ENCODE measurements at regions not wholly inside any gene's neighbourhood (a gene's known extent, or its start where the extent isn't known, plus 50 kb on each side); places are given as distances from the start of the nearest gene placed in this dataset.
"Not testable (repeated sequence)": the region's sequence is repeated elsewhere in the genome, so short reads cannot be mapped to it uniquely, and the experiment has no call there.

DNA sequence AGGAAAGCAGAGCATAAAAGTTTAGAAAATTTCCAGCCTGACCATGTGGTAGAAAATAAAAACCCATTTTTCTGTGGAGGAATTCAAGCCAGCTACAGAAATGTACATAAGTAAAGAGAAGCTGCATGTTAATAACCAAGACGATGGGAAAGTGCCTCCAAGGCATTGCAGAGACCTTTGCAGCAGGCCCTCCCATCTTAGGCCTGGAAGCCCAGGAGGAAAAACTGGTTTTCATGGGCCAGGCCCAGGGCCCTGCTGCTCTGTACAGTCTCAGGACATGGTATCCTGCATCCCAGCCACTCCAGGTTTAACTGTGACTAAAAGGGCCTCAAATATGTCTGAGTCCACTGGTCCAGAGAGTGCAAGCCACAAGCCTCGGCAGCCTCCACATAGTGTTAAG, 754.8 kb upstream of the RIOK2 start:
- DNase-seq (ENCODE audit: low spot score), result no peak

DNA sequence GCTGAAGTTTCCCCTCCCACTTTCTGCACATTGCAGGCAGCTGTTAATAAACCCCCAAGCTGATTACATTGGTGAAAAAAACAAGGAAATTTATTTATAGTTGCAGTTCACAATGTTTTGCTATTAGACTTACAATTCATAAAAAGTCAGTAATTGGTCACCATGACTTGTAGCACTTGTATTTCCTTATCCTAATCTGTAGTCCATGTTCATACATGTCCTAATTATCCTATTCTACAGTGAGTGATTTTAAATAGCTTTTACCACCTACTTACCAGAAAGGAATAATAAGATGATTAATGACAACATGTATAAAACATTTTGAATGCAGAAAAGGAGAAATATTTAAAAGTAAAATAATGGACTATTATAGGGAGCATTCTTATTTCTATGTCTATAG, 760.0 kb upstream of the RIOK2 start:
- DNase-seq (ENCODE audit: low spot score), result no peak

DNA sequence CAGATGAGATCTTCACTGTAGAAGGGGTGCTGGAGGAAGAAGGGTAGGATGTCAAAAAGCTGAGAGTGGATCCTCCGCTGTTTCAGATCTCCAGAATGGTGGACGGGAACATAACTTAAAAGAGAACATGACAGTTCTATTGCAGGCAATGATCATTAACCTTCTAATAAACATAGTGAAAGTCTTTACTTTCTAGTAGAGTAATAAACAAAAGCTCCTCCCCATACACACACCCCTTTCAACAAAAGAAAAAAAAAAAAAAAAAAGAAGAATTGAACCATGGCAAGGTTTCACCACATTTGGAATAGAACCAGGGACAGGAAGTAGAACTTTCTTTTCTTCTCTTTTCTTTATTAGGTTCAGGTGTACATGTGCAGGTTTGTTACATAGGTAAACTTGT, 768.1 kb upstream of the RIOK2 start:
- DNase-seq (ENCODE audit: low spot score), result no peak

DNA sequence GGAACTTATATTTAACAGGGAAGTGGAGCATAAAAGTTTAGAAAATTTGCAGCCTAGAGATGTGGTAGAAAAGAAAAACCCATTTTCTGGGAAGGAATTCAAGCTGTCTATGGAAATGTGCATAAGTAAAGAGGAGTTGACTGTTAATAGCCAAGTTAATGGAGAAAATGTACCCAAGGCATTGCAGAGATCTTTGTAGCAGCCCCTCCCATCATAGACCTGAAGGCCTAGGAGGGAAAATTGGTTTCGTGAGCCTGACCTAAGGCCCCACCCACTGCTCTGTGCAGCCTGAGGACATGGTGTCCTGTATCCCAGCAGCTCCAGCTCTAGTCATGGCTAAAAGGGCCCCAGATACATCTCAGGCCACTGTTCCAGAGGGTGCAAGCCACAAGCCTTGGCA, 772.4 kb upstream of the RIOK2 start:
- no peak for DNase-seq (ENCODE audit: low spot score)

DNA sequence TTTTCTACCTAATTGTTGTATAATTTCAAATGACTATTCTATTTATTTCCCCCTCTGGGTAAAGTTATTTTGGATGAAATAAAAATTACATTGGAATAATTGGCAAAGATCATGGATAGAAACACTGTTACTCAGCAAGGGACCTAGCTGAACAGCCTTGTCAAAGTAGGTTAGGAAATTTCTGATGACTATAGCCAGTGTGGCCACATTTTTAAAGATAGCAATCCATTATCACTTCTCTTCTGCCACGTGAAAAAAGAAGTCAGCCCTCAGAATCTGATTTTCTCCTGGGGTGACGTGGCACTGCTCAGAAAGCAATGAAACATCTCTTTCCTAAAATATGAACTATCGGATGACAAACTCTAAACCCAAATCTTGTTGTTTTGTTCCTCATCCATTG, 784.2 kb upstream of the RIOK2 start:
- DNase-seq (ENCODE audit: low spot score), result no peak

DNA sequence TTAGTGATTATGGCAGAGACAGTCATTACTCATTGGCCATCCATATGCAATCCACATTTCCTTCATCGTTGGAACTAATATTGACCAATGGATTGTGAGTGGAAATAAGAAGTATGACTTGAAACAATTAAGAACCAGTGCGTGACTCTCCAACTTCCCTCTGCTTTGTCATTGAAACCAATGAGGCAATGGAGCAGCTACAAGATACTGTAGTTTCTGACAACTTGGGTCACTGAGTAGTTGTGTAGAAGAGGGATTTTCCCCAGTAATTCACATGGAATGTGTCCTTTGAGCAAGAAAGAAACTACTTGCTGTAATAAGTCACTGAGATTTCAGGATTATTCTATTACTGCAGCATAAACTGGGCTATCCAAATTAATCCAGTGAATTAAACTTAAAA, 785.3 kb upstream of the RIOK2 start:
- no peak for DNase-seq (ENCODE audit: low spot score)

DNA sequence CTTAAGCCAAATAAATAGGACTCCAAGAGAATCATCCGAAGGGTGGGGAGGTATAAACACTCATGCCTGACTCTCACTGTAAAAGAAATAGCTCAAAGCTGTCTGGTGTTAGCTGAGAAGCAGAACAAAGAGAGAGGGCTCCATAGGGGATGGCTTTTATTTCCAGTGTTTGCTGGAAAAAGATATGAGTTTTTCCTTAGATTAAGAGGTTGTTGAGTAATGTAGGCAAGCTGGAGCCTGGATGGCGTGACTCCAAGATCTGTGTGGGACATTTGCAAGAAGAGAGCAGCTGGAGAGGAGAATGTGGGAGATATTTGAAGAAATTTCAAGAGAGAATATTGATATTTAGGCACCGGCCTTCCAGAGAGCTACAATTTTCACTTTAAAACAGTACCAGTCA, 793.7 kb upstream of the RGMB start:
- DNase-seq (ENCODE audit: low spot score), result no peak

DNA sequence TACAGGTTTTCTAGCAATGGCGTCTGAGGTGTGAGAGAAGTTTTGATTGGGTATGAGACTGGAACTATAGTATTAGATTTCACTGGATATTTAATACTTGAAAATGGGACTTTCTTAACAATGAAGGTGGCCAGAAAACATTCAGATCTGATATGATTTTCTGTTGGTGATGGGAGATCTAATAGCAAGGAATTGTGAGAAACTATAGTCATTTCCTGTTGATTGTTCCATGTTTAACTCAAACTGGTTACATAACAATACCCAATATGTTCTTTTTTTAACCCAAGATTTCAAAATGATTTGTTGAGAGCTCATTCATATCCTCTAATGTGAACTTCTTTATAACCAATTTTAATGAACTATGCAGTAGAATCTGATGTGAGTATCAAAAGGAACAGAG, 793.2 kb upstream of the RGMB start:
- no peak for DNase-seq (ENCODE audit: low spot score)

DNA sequence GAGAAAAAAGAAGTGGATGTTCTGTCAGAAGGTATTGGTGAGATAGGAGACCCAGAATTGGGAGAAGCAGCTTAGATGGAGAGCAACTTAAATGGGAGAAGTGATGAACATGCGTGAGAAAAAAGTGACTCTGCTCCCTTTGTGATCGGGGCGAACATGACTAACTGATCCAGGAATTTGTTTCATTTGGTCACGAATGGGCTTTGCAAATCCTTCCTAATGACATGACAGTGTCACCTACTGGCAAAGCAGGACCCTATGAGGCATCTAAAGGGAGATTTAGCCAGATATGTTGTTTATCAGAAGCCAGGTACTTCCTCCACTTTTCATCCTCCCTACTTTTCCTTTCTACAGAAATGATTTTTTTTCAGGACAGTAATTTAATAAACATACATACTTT, 787.4 kb upstream of the RGMB start:
- DNase-seq (ENCODE audit: low spot score), result no peak

DNA sequence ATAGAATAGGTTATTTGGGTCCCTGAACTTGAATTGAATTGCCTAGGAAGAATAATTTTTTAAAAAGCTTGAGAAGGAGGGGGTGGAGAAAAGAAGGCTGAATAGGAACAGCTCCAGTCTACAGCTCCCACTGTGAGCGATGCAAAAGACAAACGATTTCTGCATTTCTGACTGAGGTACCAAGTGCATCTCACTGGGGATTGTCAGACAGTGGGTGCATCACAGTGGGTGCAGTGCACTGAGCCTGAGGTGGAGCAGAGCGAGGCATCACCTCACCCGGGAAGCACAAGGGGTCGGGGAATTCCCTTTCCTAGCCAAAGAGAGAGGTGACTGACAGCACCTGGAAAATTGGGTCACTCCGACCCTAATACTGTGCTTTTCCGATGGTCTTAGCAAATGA, 782.2 kb upstream of the RGMB start:
- no peak for DNase-seq (ENCODE audit: low spot score)

DNA sequence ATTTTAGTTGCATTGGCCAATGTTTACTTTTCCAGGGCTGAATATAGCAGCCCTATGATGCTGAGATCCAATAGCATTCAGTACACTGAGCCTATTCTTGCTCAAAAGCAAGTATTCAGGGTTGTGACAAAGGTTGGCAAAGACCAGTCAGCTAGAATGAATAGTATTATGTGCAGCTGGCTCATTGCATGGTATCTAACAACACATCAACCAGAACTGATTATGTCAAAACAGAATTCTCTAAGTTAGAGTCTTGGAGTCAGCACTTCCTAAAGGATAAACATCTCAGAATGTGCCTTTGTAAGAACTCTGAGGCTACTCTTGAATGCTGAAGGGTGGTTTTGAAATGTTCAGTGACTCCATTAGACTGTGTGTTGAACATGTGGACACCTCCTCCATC, 774.5 kb upstream of the RGMB start:
- no peak for DNase-seq (ENCODE audit: low spot score)

DNA sequence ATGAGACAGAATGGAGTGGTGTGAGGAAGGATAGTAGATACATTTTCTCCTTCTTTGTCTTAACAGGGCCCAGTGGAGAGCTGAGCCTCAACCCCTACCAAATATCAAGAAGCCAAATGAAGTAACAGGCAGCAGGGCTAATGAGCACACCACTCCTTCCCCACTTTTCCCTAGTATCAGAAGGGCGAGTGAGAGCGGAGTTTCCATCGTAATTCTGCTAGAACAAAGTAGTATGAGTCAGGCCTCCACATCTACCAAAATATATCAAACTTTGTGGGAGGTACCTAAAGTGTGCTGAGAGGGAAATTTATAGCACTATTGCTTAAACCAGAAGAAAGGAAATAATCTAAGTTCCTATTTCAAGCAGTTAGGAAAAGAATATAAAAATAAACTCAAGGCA, 769.0 kb upstream of the RGMB start:
- no peak for DNase-seq (ENCODE audit: low spot score)

DNA sequence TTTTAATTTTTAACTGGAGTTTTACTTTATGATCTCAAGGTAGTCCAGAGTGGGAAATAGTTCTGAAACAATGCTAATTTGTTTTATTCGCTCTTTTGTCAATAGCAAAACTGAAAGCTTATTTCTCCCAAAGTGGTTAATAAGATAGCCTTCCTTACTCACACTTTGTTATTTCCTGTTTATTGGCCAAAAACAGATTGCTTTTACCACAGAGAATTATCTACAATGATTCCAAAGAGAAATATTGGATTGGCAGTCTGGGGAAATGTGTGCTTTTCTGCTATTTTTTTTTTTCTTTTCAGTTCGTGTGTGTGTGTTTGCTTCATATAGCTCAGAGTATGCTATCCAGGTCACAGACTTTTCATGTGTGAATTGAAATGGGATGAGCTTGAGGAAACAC, 756.7 kb upstream of the RGMB start:
- DNase-seq (ENCODE audit: low spot score), result no peak

DNA sequence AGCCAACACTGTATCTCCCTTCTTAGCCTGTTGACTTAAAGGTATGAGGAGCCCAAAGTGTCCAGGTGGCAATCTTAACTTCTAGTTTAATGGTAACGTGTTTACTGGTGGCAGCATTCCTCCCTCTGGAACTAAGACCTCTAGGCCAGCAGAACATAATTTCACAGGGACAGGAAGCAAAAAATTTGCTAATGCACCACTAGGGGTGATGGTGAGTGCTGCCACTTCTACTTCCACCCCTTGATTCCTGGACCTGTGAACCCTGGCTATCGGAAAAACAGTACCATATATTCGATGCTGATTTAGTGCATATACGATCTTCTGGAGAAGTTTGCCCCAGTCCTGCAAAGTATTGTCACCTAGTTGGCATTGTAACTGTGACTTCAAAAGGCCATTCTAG, 743.2 kb upstream of the RGMB start:
- not testable (repeated sequence) for DNase-seq (ENCODE audit: low spot score)

DNA sequence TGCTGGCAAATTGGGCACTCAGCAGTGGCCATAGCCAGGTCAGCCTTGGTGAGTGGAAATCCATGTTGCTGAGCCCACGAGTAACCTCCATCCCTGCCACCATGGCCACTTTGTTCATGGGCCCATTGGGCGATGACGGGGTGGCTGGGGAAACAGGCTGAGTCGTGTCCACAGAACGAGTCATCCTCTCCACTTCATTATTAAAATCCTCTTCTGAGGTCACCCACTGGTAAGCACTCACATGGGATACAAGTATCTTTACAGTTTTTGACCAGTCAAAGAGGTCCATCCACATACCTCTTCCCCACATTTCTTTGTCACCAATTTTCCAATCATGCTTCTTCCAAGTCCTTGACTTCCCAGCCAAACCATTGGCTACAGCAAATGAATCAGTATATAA, 742.4 kb upstream of the RGMB start:
- not testable (repeated sequence) for DNase-seq (ENCODE audit: low spot score)

DNA sequence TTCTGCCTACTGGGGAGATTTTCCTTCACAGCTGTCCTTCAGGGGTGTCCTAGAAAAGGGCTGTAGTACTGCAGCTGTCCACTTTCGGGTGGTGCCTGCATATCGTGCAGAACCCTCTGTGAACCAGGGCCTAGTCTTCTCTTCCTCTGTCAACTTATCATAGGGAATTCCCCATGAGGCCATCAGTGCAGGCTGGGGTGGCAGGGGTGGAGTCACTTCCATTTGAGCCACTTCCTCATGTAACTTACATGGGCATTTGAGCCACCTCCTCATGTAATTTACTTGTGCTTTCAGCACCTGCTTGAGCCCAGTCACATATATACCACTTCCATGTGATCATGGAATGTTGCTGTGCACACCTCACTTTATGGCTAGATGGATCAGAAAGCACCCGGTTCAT, 742.0 kb upstream of the RGMB start:
- no peak for DNase-seq (ENCODE audit: low spot score)

DNA sequence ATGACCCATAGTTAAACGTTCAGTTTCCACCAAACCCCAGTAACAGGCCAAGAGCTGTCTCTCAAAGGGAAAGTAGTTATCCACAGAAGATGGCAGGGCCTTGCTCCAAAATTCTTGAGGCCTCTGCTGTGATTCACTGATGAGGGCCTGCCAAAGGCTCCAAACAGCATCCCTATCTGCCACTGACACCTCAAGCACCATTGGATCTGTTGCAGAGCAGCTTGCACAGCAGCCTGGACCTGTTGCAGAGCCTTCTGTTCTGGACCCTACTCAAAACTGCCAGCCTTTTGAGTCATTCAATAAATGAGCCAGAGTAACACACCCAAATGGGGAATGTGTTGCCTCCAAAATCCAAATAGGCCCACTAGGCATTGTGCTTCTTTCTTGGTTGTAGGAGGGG, 741.5 kb upstream of the RGMB start:
- DNase-seq (ENCODE audit: low spot score), result no peak

DNA sequence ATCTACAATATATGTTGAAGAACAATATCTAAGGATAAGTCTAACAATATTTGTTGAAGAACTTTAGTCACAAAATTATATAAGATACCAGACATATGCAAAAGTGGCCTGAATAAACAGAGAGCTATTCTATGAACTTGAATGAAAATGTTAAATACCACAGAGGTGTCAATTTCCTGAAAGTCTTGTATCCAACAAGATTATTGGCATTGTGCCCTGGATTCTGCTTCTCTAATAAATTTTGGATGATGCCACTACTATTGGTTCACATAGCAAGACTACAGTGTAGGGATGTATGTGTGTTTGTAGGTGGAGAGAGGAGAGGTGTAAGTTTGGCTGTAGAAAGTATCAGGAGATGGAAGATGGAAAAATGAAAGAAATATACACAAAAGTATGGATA, 731.8 kb upstream of the RGMB start:
- no peak for DNase-seq (ENCODE audit: low spot score)

DNA sequence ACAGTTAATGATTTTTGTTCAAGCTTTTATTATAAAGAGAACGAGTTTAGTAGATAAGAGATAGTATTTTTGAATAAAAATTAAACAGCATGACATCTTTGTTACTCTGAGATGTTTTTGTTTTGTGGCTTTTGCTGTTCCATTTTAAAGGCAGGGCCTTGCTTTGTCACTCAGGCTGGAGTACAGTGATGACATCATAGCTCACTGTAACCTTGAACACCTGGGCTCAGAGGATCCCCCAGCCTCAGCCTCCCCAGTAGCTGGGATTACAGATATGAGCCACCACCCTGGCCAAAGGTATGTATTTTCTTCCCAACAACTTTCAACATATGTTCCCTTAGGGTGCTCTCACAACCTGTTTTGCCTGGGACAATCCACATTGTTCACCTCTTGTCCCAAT, 730.9 kb upstream of the RGMB start:
- no peak for DNase-seq (ENCODE audit: low spot score)

DNA sequence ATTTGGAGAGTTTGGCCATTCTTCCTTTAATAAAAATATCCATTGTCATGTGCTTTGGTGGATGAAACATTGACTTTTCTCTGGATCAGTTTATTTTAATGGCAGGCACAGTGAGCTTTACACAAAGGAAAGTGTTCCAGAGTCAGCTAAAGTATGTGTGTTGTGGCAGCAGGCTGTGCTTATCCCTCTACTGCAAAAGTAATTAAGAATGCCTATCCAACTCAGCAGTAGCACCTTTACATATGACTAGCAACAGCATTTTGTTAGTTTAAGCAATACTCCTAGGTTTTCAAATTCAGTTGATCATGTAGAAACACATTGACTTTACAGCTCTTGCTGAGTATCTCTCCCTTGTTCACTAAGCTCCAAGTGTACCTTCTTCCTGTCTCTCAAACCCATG, 730.5 kb upstream of the RGMB start:
- no peak for DNase-seq (ENCODE audit: low spot score)

DNA sequence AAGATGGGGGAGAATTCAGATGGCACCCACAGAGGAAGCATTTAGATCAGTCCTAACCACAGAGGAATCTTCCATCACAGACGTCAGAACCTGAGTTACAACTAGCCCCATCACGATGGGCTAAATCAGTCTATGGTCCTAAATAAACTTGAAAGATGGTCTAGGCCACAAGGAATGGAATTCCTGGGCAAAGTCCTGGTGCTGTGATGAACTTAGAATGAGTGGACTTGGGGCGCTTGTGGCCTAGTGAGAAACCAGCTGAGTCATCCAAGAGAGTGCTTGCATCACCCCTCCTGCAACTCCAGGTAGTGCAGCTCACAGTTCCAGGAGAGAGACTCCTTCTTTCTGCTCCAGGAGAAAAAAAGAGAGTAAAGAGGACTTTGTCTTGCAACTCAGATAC, 722.9 kb upstream of the RGMB start:
- DNase-seq (ENCODE audit: low spot score), result no peak

DNA sequence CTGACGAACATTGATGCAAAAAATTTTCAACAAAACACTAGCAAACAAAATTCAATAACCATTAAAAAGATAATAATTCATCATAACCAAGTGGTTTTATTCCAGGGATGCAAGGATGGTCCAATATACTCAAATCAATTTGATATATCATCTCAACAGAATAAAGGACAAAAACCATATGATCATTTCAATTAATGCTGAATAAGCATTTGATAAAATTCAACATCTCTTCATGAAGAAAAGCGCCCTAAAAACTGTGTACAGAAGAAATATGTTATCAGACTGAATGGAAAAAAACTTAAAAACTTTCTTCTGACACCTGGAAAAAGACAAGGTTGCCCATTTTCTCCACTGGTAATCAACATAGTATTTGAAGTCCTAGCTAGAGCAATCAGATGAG, 720.3 kb upstream of the RGMB start:
- no peak for DNase-seq (ENCODE audit: low spot score)

DNA sequence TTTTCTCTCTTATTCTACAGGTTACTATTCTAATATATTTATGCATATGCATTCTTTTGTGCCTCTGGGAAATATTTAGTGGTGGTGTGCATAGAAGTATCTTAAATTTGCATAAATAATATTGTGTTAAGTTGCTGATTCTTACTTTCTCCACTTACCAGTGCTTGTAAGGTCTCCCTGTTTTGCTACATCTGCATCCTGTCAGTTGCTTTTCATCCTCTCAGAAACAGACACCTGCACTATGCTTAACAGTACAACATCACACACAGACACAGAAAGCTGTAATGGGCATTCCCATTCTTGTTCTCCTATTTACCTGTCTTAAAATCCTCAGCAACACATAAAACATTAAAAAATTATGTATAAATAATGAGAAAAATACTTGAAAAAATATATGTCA, 713.3 kb upstream of the RGMB start:
- DNase-seq (ENCODE audit: low spot score), result no peak

DNA sequence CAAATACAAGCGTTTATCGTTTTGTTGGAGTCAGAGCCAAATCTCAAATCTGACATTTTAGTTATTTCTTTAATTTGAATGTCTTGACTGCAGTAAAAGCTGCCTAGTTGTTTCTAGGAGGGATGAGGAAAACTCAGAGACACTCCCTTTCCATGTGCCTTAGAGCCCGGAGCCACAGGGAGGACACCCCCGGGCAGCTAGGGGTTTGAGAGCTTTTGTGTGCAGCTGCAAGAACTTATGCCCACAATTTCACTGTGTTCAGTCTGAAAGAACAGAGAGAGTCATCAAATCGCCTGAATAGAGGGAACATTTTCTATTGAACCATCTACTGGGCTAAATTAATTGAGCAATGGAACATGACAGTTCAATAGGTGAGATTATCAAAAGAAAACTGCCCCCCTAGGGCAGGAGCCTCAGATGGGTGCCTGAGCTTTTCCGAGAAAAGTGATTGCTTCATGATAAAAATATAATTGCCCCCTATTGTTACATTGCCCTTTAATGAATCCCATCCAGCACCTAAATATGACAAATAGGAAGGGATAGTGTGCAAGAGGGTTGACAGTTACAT, 709.3 kb upstream of the RGMB start:
- no peak for DNase-seq (ENCODE audit: low spot score)

DNA sequence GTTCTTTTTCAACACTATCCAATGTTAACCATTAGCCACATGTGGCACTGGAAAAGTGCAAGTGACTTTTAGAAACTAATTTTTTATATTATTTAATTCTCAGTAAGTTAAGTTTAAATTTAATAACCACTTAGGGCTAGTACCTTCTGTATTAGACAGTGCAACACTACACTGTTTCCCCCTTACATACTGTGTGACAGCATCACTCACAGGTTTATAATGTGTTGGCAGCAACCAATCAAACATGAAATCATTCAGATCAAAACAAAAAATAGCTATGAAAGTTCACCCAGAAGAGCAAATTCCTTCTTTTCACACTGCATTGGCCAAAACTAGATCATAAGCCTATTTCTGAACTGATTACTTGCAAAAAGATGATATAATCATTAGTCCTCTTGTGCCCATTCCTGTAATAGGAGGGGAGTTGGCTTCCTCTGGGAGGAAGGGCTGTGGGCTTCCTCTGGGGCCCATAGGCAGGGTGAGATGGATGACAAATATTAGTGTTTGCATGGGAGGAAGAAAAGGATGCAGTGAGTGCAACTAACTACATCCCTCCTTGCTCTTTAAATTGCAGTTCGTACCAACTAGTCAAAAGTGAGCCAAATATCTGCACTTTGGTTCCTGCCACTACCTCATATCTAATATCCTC, 708.1 kb upstream of the RGMB start:
- no peak for DNase-seq (ENCODE audit: low spot score)

All from CD4-positive, alpha-beta T cell treated with Interleukin-6 at 100 ng/mL for 8 hours (primary cell).